Psoas muscle (tissue), 7 donors: ENCODE measurements at regions not wholly inside any gene's neighbourhood (a gene's known extent, or its start where the extent isn't known, plus 50 kb on each side); places are given as distances from the start of the nearest gene placed in this dataset.
"Not testable (repeated sequence)": the region's sequence is repeated elsewhere in the genome, so short reads cannot be mapped to it uniquely, and the experiment has no call there.

ENCODE experiments used
- ATAC-seq, 4 donors: fragments of 200-7000 bp; cut with Tn5 transposase; one replicate each; pipeline ENCODE4 v1.9.1; 2020; ENCODE audit warnings: moderate library complexity in 3 of 4, mild to moderate bottlenecking in 2 of 4
- DNase-seq, 2 donors: peaks; one replicate each; pipeline ENCODE4 v3.0.0-alpha.2; 2020
- H3K27ac ChIP-seq: fragments of 200-600 bp; one replicate; pipeline ENCODE4 v1.8.0; 2022
- H3K27me3 ChIP-seq, 3 donors: fragments of 200-600 bp in 1 of 3; one replicate each; pipeline versions ENCODE4 v1.6.1 to v1.8.0; 2013 to 2022; ENCODE audit warnings: low read length in 2 of 3, mild to moderate bottlenecking in 2 of 3, moderate library complexity in 1 of 3; ENCODE audit not compliant: insufficient read depth in 3 of 3
- H3K36me3 ChIP-seq, 2 donors: fragments of 200-600 bp in 1 of 2; one replicate each; pipeline versions ENCODE4 v1.6.1 to v1.8.0; 2013 to 2022; ENCODE audit warnings: low read depth in 1 of 2, mild to moderate bottlenecking in 1 of 2, moderate library complexity in 1 of 2; ENCODE audit not compliant: insufficient read depth in 1 of 2
- H3K4me1 ChIP-seq: fragments of 200-600 bp; one replicate; pipeline ENCODE4 v1.8.0; 2022
- H3K4me3 ChIP-seq: fragments of 200-600 bp; one replicate; pipeline ENCODE4 v1.8.0; 2022; ENCODE audit warnings: mild to moderate bottlenecking
- H3K9me3 ChIP-seq: fragments of 200-600 bp; one replicate; pipeline ENCODE4 v1.8.0; 2022
- CTCF ChIP-seq: fragments of 200-600 bp; IDR thresholded peaks from one replicate; pipeline ENCODE4 v1.8.0; 2022; ENCODE audit warnings: antibody characterized with exemption
- WGBS, 3 donors: extraction: QIAGEN DNeasy Blood & Tissue Kit; methylation state at CpG; one replicate each; pipeline versions ENCODE4 v1.1.6 to v1.1.7; 2013; 5-methylcytosine and 5-hydroxymethylcytosine counted together
- intact Hi-C, 2 donors: fragments of 100-400 bp; cut with DNase I; formaldehyde crosslinking; loops; one replicate each; pipeline versions ENCODE4 v1.11.0 to v1.14.2; 2022
- donor health status: healthy with polysubstance abuse.
- donor health status: DM: no; HTN: no; CAD: no; lungs with moderate emphysema.
- donor health status: Bipolar disorder and iron deficiency.
- donor health status: healthy.
- donor health status: DM: yes; HTN: yes; CAD: no.
- donor health status: DM: no; HTN: no; CAD: no.
- donor health status: DM: yes; HTN: yes; CAD: no.

- WGBS, 3 donors = 65 to 77% (median 73%) methylated on average over 4 of the region's 4 CpGs
- no peak for DNase-seq
- TF ChIP-seq CTCF = no peak
- ATAC-seq = no peak
- Histone ChIP-seq H3K4me1 (no peaks in the 10 kb centered on the region), H3K27me3 (no peaks in the 10 kb centered on the region), H3K27ac (no peak overlapping the region), H3K36me3 (no peaks in the 10 kb centered on the region), H3K4me3 (no peak overlapping the region), H3K9me3 (no peaks in the 10 kb centered on the region)
- intact Hi-C loops = no loop called here
Measured at GRCh38 chr10:83542774-83543411, 596.4 kb upstream of the GHITM start.

GRCh38 chr10:83543691-83544462, 595.4 kb upstream of the GHITM start:
- no peak for TF ChIP-seq CTCF
- Histone ChIP-seq H3K27me3 (no peaks in the 10 kb centered on the region), H3K27ac (no peak overlapping the region), H3K9me3 (no peaks in the 10 kb centered on the region), H3K4me1 (no peaks in the 10 kb centered on the region), H3K36me3 (no peaks in the 10 kb centered on the region), H3K4me3 (no peak overlapping the region)
- WGBS, 3 donors = 57 to 67% (median 59%) methylated on average over 2 of the region's 2 CpGs
- no peak for ATAC-seq
- no peak for DNase-seq
- intact Hi-C loops = no loop called here

- H3K4me1 ChIP-seq = no peaks in the 10 kb centered on the region
- WGBS, 3 donors = 10 to 17% (median 14%) methylated on average over 4 of the region's 4 CpGs
- H3K9me3 ChIP-seq = no peaks in the 10 kb centered on the region
- H3K4me3 ChIP-seq = no peak overlapping the region
- DNase-seq (no peak), ATAC-seq (no peak)
- H3K36me3 ChIP-seq = no peaks in the 10 kb centered on the region
- no peak overlapping the region for H3K27ac ChIP-seq
- TF ChIP-seq CTCF = no peak
- H3K27me3 ChIP-seq = no peaks in the 10 kb centered on the region
- intact Hi-C loops = no loop called here
Measured at GRCh38 chr10:83545901-83546391, 593.4 kb upstream of the GHITM start.

GRCh38 chr10:83551190-83551589, 588.1 kb upstream of the GHITM start:
- DNase-seq, H3K36me3 ChIP-seq, H3K27ac ChIP-seq, H3K4me3 ChIP-seq, H3K9me3 ChIP-seq, H3K4me1 ChIP-seq, ATAC-seq, H3K27me3 ChIP-seq, intact Hi-C loops: not testable (repeated sequence)
- 94 to 97% (median 94%) methylated on average over 5 of the region's 5 CpGs for WGBS, 3 donors

GRCh38 chr10:83553366-83553765, 585.9 kb upstream of the GHITM start:
- Histone ChIP-seq H3K27ac (no peak overlapping the region), H3K9me3 (no peaks in the 10 kb centered on the region), H3K27me3 (no peaks in the 10 kb centered on the region), H3K4me3 (no peak overlapping the region), H3K4me1 (no peaks in the 10 kb centered on the region), H3K36me3 (no peaks in the 10 kb centered on the region)
- ATAC-seq (no peak), DNase-seq (no peak)
- TF ChIP-seq CTCF = no peak
- 60 to 68% (median 61%) methylated on average over 1 of the region's 1 CpG for WGBS, 3 donors
- intact Hi-C loops = no loop called here
